Brain microvascular endothelial cell (primary cell): ENCODE measurements at regions not wholly inside any gene's neighbourhood (a gene's known extent, or its start where the extent isn't known, plus 50 kb on each side); places are given as distances from the start of the nearest gene placed in this dataset.

ENCODE experiments used
- DNase-seq: peaks from one replicate; pipeline ENCODE4 v3.0.0-alpha.2; 2020
- H3K27ac ChIP-seq: fragments of 250-450 bp; sonication (Bioruptor Pico); 2 replicates; pipeline ENCODE4 v1.5.1; 2020; ENCODE audit warnings: mild to moderate bottlenecking, moderate library complexity
- H3K27me3 ChIP-seq: fragments of 250-450 bp; sonication (Bioruptor Pico); replicated peaks from 2 replicates; pipeline ENCODE4 v1.5.1; 2020; ENCODE audit warnings: mild to moderate bottlenecking
- H3K36me3 ChIP-seq: fragments of 250-450 bp; sonication (Bioruptor Pico); replicated peaks from 2 replicates; pipeline ENCODE4 v1.5.1; 2020; ENCODE audit warnings: mild to moderate bottlenecking
- H3K4me3 ChIP-seq: 2 replicates; pipeline ENCODE4 v1.5.1; 2011; ENCODE audit warnings: low read depth, mild to moderate bottlenecking, control low read depth, low read length, moderate library complexity
- CTCF ChIP-seq: IDR thresholded peaks from 2 replicates; pipeline ENCODE4 v1.5.1; 2011; ENCODE audit warnings: low read depth, mild to moderate bottlenecking, moderate library complexity, low read length, control low read depth, inconsistent platforms; ENCODE audit errors: missing control alignments
- in situ Hi-C: cut with HindIII; loops from 2 replicates; pipeline ENCODE4 v1.10.0; 2017; ENCODE audit warnings: low sequenced_read_pairs, low pct_ligation_motif_present

GRCh38 chr15:61383421-61383820 is 154.3 kb upstream of the RORA start:
- in situ Hi-C loops, result no loop called here
- H3K27me3 ChIP-seq, result no peaks in the 10 kb centered on the region
- H3K36me3 ChIP-seq, result no peaks in the 10 kb centered on the region
- peak; percentile 93 for DNase-seq
- TF ChIP-seq CTCF, result no peak
- peak overlapping the region; percentile 49 for H3K27ac ChIP-seq
- no peak overlapping the region for H3K4me3 ChIP-seq

- H3K27ac ChIP-seq, result peak overlapping the region; percentile 49
- DNase-seq, result no peak
- no peak overlapping the region for H3K4me3 ChIP-seq
- TF ChIP-seq CTCF, result no peak
- H3K36me3 ChIP-seq, result no peaks in the 10 kb centered on the region
- H3K27me3 ChIP-seq, result no peaks in the 10 kb centered on the region
- in situ Hi-C loops, result no loop called here
These were observed 153.8 kb upstream of the RORA start for GRCh38 chr15:61382927-61383326.

DNA sequence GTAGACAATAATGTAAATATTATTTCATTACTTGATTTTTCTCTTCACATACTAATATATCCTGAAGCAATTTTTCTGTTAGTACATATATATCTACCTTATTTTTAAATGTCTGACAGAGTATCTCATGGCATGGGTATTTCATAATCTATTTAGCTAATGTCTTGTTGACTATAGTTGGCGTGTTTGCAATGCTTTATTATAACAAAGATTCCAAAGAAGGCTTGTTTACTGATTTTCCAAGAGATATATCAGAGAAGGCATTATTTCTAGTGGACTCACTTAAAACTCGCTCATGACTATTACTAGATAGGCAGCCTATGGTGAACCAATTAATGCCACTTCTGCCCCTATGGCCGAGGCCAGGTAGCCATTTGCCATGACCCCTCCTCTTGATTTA is 152.4 kb upstream of the RORA start:
- H3K27ac ChIP-seq, result no peak overlapping the region
- H3K27me3 ChIP-seq, result no peaks in the 10 kb centered on the region
- H3K4me3 ChIP-seq, result no peak overlapping the region
- DNase-seq, result no peak
- no peak for TF ChIP-seq CTCF
- no peaks in the 10 kb centered on the region for H3K36me3 ChIP-seq
- in situ Hi-C loops, result no loop called here

DNA sequence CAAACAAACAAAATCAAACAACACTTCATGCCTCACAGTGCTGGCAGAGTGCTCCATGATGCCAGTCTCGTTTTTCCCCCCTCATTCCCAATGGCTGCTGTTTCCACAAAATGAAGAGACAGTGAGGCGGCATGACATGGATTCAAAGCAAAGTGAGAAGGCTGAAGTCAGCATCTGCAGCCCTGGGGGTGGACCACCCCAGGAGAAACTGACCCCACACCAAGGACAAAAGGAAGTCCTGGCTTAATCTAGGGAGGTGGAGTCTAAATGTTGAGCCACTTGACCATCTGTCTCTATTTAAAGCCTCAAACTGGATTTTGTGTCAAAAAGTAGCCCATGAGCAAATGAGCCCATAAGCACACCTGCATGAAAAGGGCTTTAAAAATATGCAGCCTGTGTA is 151.2 kb upstream of the RORA start:
- DNase-seq, result no peak
- in situ Hi-C loops, result no loop called here
- TF ChIP-seq CTCF, result no peak
- Histone ChIP-seq H3K4me3 (no peak overlapping the region), H3K27ac (no peak overlapping the region), H3K27me3 (no peaks in the 10 kb centered on the region), H3K36me3 (no peaks in the 10 kb centered on the region)

DNA sequence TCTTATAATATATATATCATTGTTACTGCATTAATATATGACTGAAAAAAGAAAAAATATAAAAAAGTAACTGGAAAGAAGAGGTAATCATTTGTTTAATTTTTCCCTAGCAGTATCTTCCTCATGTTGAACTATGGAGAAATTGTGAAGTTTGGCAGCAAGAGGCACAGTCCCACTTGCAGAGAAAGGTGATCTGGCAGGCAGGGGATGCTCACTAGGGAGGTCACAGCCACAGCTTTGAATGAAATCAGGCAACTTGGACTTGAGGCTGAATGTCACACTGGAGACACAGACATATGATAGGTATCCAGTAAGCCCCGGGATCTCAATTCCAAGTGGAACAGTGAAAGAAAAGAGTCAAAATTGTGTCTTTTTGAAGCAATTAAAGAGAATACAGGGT is 149.9 kb upstream of the RORA start:
- H3K27me3 ChIP-seq, result no peaks in the 10 kb centered on the region
- DNase-seq, result no peak
- no peaks in the 10 kb centered on the region for H3K36me3 ChIP-seq
- in situ Hi-C loops, result no loop called here
- no peak overlapping the region for H3K27ac ChIP-seq
- no peak overlapping the region for H3K4me3 ChIP-seq
- no peak for TF ChIP-seq CTCF

- DNase-seq, result no peak
- Histone ChIP-seq H3K4me3 (no peak overlapping the region), H3K27me3 (no peaks in the 10 kb centered on the region), H3K27ac (no peak overlapping the region), H3K36me3 (no peaks in the 10 kb centered on the region)
- in situ Hi-C loops, result no loop called here
- TF ChIP-seq CTCF, result no peak
These were observed 147.9 kb upstream of the RORA start for GRCh38 chr15:61376961-61377360.
